ENCODE measurements at regions not wholly inside any gene's neighbourhood (a gene's known extent, or its start where the extent isn't known, plus 50 kb on each side); places are given as distances from the start of the nearest gene placed in this dataset.

- Histone ChIP-seq H3K4me1 (no peaks in the 10 kb centered on the region), H3K27ac (no peak overlapping the region), H3K36me3 (replicated peaks in 1 of 2; ENCODE audit: insufficient read depth in 1 of 2, low read depth in 2 of 2) (no peaks in the 10 kb centered on the region), H3K27me3 (no peaks in the 10 kb centered on the region), H3K9me3 (no peaks in the 10 kb centered on the region), H3K4me3 (no peak overlapping the region)
- WGBS, 2 donors = 62 to 80% methylated on average over 9 of the region's 9 CpGs
- ATAC-seq (no peak), DNase-seq (no peak)
- no peak for TF ChIP-seq POLR2A (IDR thresholded peaks at IDR 0.05)
- no peak for TF ChIP-seq CTCF (IDR thresholded peaks at IDR 0.05)
- intact Hi-C loops (cut with DNase I) = no loop called here
These were observed 193.3 kb downstream of the BCR start for GRCh38 chr22:23373601-23374000.

- Histone ChIP-seq H3K4me3 (no peak overlapping the region), H3K27ac (no peak overlapping the region), H3K4me1 (no peaks in the 10 kb centered on the region), H3K9me3 (no peaks in the 10 kb centered on the region), H3K27me3 (no peaks in the 10 kb centered on the region), H3K36me3 (replicated peaks in 1 of 2; ENCODE audit: insufficient read depth in 1 of 2, low read depth in 2 of 2) (no peaks in the 10 kb centered on the region)
- ATAC-seq (no peak), DNase-seq (no peak)
- TF ChIP-seq POLR2A (IDR thresholded peaks at IDR 0.05) = no peak
- no peak for TF ChIP-seq CTCF (IDR thresholded peaks at IDR 0.05)
- intact Hi-C loops (cut with DNase I) = no loop called here
- 53 to 55% methylated on average over 8 of the region's 8 CpGs for WGBS, 2 donors
These were observed 189.9 kb downstream of the BCR start for GRCh38 chr22:23370251-23370650.

- Histone ChIP-seq H3K36me3 (replicated peaks in 1 of 2; ENCODE audit: insufficient read depth in 1 of 2, low read depth in 2 of 2) (no peaks in the 10 kb centered on the region), H3K27me3 (no peaks in the 10 kb centered on the region), H3K9me3 (no peaks in the 10 kb centered on the region), H3K4me3 (no peak overlapping the region), H3K4me1 (no peaks in the 10 kb centered on the region), H3K27ac (no peak overlapping the region)
- TF ChIP-seq CTCF (IDR thresholded peaks at IDR 0.05) (no peak), POLR2A (IDR thresholded peaks at IDR 0.05) (no peak)
- WGBS, 2 donors = 63 to 78% methylated on average over 5 of the region's 5 CpGs
- intact Hi-C loops (cut with DNase I) = no loop called here
- DNase-seq = no peak
- ATAC-seq = no peak
These were observed 188.9 kb downstream of the BCR start for GRCh38 chr22:23369054-23369685.

All from body of pancreas (tissue), 4 donors.